ENCODE measurements at regions not wholly inside any gene's neighbourhood (a gene's known extent, or its start where the extent isn't known, plus 50 kb on each side); places are given as distances from the start of the nearest gene placed in this dataset.

GRCh38 chr3:74033806-74034205 lies 409.1 kb upstream of the PDZRN3 start:
- Histone ChIP-seq H3K4me3 (no peak overlapping the region), H3K9me3 (ENCODE audit: low read depth) (no peaks in the 10 kb centered on the region), H3K9me2 (ENCODE audit: insufficient read depth) (no peaks in the 10 kb centered on the region), H3K27me3 (replicated peaks; ENCODE audit: insufficient read depth) (peaks cover 9% of the 10 kb centered on the region; the same call in 1 of the 2 replicates), H3K4me2 (ENCODE audit: unreplicated experiment) (no peak overlapping the region), H3K79me2 (ENCODE audit: insufficient read depth) (no peaks in the 10 kb centered on the region), H3K4me1 (ENCODE audit: insufficient read depth) (no peaks in the 10 kb centered on the region), H2AFZ (no peak overlapping the region), H3K36me3 (ENCODE audit: low read depth) (no peaks in the 10 kb centered on the region), H4K20me1 (ENCODE audit: insufficient read depth) (no peaks in the 10 kb centered on the region), H3K27ac (no peak overlapping the region), H3K9ac (no peak overlapping the region), H3F3A (ENCODE audit: insufficient read depth) (no peaks in the 10 kb centered on the region)
- in situ Hi-C loops (cut with MboI): no loop called here
- TF ChIP-seq EZH2 (IDR thresholded peaks at IDR 0.05; ENCODE audit: insufficient read depth, poor library complexity, severe bottlenecking): no peak
- no peak for TF ChIP-seq EZH2phosphoT487 (IDR thresholded peaks at IDR 0.05; ENCODE audit: insufficient read depth, low read depth)
- DNase-seq: no peak
- 22 to 26% methylated on average over 2 of the region's 2 CpGs for whole genome bisulfite sequencing, 2 experiments (ENCODE audit: low coverage in 1 of 2, low lambda C conversion rate in 2 of 2, missing lambda C conversion rate in 2 of 2)

- Histone ChIP-seq H3K4me3 (no peak overlapping the region), H3K36me3 (ENCODE audit: low read depth) (no peaks in the 10 kb centered on the region), H3K9ac (no peak overlapping the region), H4K20me1 (ENCODE audit: insufficient read depth) (no peaks in the 10 kb centered on the region), H3K27ac (no peak overlapping the region), H2AFZ (no peak overlapping the region), H3K9me2 (ENCODE audit: insufficient read depth) (no peaks in the 10 kb centered on the region), H3K9me3 (ENCODE audit: low read depth) (no peaks in the 10 kb centered on the region), H3K4me2 (ENCODE audit: unreplicated experiment) (no peak overlapping the region), H3K4me1 (ENCODE audit: insufficient read depth) (no peaks in the 10 kb centered on the region), H3F3A (ENCODE audit: insufficient read depth) (no peaks in the 10 kb centered on the region), H3K27me3 (replicated peaks; ENCODE audit: insufficient read depth) (peaks cover 9% of the 10 kb centered on the region; the same call in 1 of the 2 replicates), H3K79me2 (ENCODE audit: insufficient read depth) (no peaks in the 10 kb centered on the region)
- TF ChIP-seq EZH2 (IDR thresholded peaks at IDR 0.05; ENCODE audit: insufficient read depth, poor library complexity, severe bottlenecking) (no peak), EZH2phosphoT487 (IDR thresholded peaks at IDR 0.05; ENCODE audit: insufficient read depth, low read depth) (no peak)
- whole genome bisulfite sequencing, 2 experiments (ENCODE audit: low coverage in 1 of 2, low lambda C conversion rate in 2 of 2, missing lambda C conversion rate in 2 of 2): 50 to 69% methylated on average over 2 of the region's 2 CpGs
- in situ Hi-C loops (cut with MboI): no loop called here
- no peak for DNase-seq
These were observed 408.6 kb upstream of the PDZRN3 start for GRCh38 chr3:74033381-74033780.

- no peaks in the 10 kb centered on the region for H4K20me1 ChIP-seq (ENCODE audit: insufficient read depth)
- in situ Hi-C loops (cut with MboI): no loop called here
- H3K27ac ChIP-seq: no peak overlapping the region
- H3K79me2 ChIP-seq (ENCODE audit: insufficient read depth): no peaks in the 10 kb centered on the region
- no peaks in the 10 kb centered on the region for H3K9me3 ChIP-seq (ENCODE audit: low read depth)
- H3K4me3 ChIP-seq: no peak overlapping the region
- H3K9me2 ChIP-seq (ENCODE audit: insufficient read depth): no peaks in the 10 kb centered on the region
- DNase-seq: no peak
- no peak overlapping the region for H2AFZ ChIP-seq
- H3F3A ChIP-seq (ENCODE audit: insufficient read depth): no peaks in the 10 kb centered on the region
- WGBS, 2 experiments (ENCODE audit: low coverage in 1 of 2, low lambda C conversion rate in 2 of 2, missing lambda C conversion rate in 2 of 2): 49% methylated on average over 7 of the region's 7 CpGs
- H3K27me3 ChIP-seq (replicated peaks; ENCODE audit: insufficient read depth): no peaks in the 10 kb centered on the region
- H3K9ac ChIP-seq: no peak overlapping the region
- TF ChIP-seq EZH2phosphoT487 (IDR thresholded peaks at IDR 0.05; ENCODE audit: insufficient read depth, low read depth) (no peak), EZH2 (IDR thresholded peaks at IDR 0.05; ENCODE audit: insufficient read depth, poor library complexity, severe bottlenecking) (no peak)
- no peaks in the 10 kb centered on the region for H3K36me3 ChIP-seq (ENCODE audit: low read depth)
- no peaks in the 10 kb centered on the region for H3K4me1 ChIP-seq (ENCODE audit: insufficient read depth)
- H3K4me2 ChIP-seq (ENCODE audit: unreplicated experiment): no peak overlapping the region
These were observed 402.4 kb upstream of the PDZRN3 start for GRCh38 chr3:74027121-74027520.

- H3K27me3 ChIP-seq (replicated peaks; ENCODE audit: insufficient read depth): no peaks in the 10 kb centered on the region
- TF ChIP-seq EZH2 (IDR thresholded peaks at IDR 0.05; ENCODE audit: insufficient read depth, poor library complexity, severe bottlenecking) (no peak), EZH2phosphoT487 (IDR thresholded peaks at IDR 0.05; ENCODE audit: insufficient read depth, low read depth) (no peak)
- H2AFZ ChIP-seq: no peak overlapping the region
- no peaks in the 10 kb centered on the region for H4K20me1 ChIP-seq (ENCODE audit: insufficient read depth)
- H3K36me3 ChIP-seq (ENCODE audit: low read depth): no peaks in the 10 kb centered on the region
- WGBS, 2 experiments (ENCODE audit: low coverage in 1 of 2, low lambda C conversion rate in 2 of 2, missing lambda C conversion rate in 2 of 2): 79 to 83% methylated on average over 2 of the region's 2 CpGs
- no peaks in the 10 kb centered on the region for H3K9me2 ChIP-seq (ENCODE audit: insufficient read depth)
- H3K9ac ChIP-seq: no peak overlapping the region
- no peaks in the 10 kb centered on the region for H3K9me3 ChIP-seq (ENCODE audit: low read depth)
- no peaks in the 10 kb centered on the region for H3F3A ChIP-seq (ENCODE audit: insufficient read depth)
- no peak overlapping the region for H3K4me3 ChIP-seq
- H3K79me2 ChIP-seq (ENCODE audit: insufficient read depth): no peaks in the 10 kb centered on the region
- H3K4me1 ChIP-seq (ENCODE audit: insufficient read depth): no peaks in the 10 kb centered on the region
- DNase-seq: no peak
- in situ Hi-C loops (cut with MboI): no loop called here
- H3K27ac ChIP-seq: no peak overlapping the region
- no peak overlapping the region for H3K4me2 ChIP-seq (ENCODE audit: unreplicated experiment)
These were observed 398.7 kb upstream of the PDZRN3 start for GRCh38 chr3:74023395-74023794.

- in situ Hi-C loops (cut with MboI): no loop called here
- 44 to 58% methylated on average over 2 of the region's 2 CpGs for WGBS, 2 experiments (ENCODE audit: low coverage in 1 of 2, low lambda C conversion rate in 2 of 2, missing lambda C conversion rate in 2 of 2)
- H3K4me2 ChIP-seq (ENCODE audit: unreplicated experiment): no peak overlapping the region
These were observed 396.7 kb upstream of the PDZRN3 start for GRCh38 chr3:74021449-74021848.

More at GRCh38 chr3:74021449-74021848, 396.7 kb upstream of the PDZRN3 start:
- H3K4me1 ChIP-seq (ENCODE audit: insufficient read depth): no peaks in the 10 kb centered on the region
- TF ChIP-seq EZH2phosphoT487 (IDR thresholded peaks at IDR 0.05; ENCODE audit: insufficient read depth, low read depth) (no peak), EZH2 (IDR thresholded peaks at IDR 0.05; ENCODE audit: insufficient read depth, poor library complexity, severe bottlenecking) (no peak)
- no peaks in the 10 kb centered on the region for H4K20me1 ChIP-seq (ENCODE audit: insufficient read depth)
- no peak overlapping the region for H3K9ac ChIP-seq
- no peaks in the 10 kb centered on the region for H3K9me3 ChIP-seq (ENCODE audit: low read depth)
- DNase-seq: no peak
- H3K9me2 ChIP-seq (ENCODE audit: insufficient read depth): no peaks in the 10 kb centered on the region
- H3K79me2 ChIP-seq (ENCODE audit: insufficient read depth): no peaks in the 10 kb centered on the region
- H3F3A ChIP-seq (ENCODE audit: insufficient read depth): no peaks in the 10 kb centered on the region
- H3K36me3 ChIP-seq (ENCODE audit: low read depth): no peaks in the 10 kb centered on the region
- no peak overlapping the region for H3K4me3 ChIP-seq
- no peaks in the 10 kb centered on the region for H3K27me3 ChIP-seq (replicated peaks; ENCODE audit: insufficient read depth)
- no peak overlapping the region for H2AFZ ChIP-seq
- no peak overlapping the region for H3K27ac ChIP-seq

Measured in GM23248 (cell line).